DND-41 (cell line): ENCODE measurements at regions not wholly inside any gene's neighbourhood (a gene's known extent, or its start where the extent isn't known, plus 50 kb on each side); places are given as distances from the start of the nearest gene placed in this dataset.

Experiments
- CTCF ChIP-seq: IDR thresholded peaks from 2 replicates; pipeline ENCODE4 v1.5.1; 2012; ENCODE audit warnings: borderline replicate concordance, low read length, moderate library complexity, mild to moderate bottlenecking; ENCODE audit not compliant: poor library complexity, severe bottlenecking; ENCODE audit errors: extremely low read depth
- EZH2 ChIP-seq: IDR thresholded peaks from 3 replicates; pipeline ENCODE4 v1.6.1; 2012; ENCODE audit warnings: borderline replicate concordance, low read depth, mild to moderate bottlenecking, moderate library complexity, low read length, inconsistent platforms; ENCODE audit not compliant: severe bottlenecking

GRCh38 chr16:49958448-49958847 is 66.6 kb upstream of the CNEP1R1 start:
- TF ChIP-seq CTCF, result no peak
- no peak for TF ChIP-seq EZH2
